ENCODE measurements at regions not wholly inside any gene's neighbourhood (a gene's known extent, or its start where the extent isn't known, plus 50 kb on each side); places are given as distances from the start of the nearest gene placed in this dataset.

- Histone ChIP-seq H3K4me1 (ENCODE audit: insufficient read depth) (no peaks in the 10 kb centered on the region), H3K27ac (peak overlapping the region; percentile 71), H3K79me2 (no peaks in the 10 kb centered on the region), H2AFZ (no peak overlapping the region), H3K4me3 (no peak overlapping the region), H3K27me3 (no peaks in the 10 kb centered on the region), H4K20me1 (ENCODE audit: insufficient read depth, poor library complexity, severe bottlenecking) (no peaks in the 10 kb centered on the region), H3K9me3 (ENCODE audit: low read depth) (no peaks in the 10 kb centered on the region), H3K4me2 (no peak overlapping the region), H3K36me3 (replicated peaks; ENCODE audit: insufficient read depth, low read depth) (no peaks in the 10 kb centered on the region), H3K9me2 (replicated peaks; ENCODE audit: insufficient read depth) (no peaks in the 10 kb centered on the region)
- TF ChIP-seq EZH2 (IDR thresholded peaks at IDR 0.05; ENCODE audit: borderline replicate concordance) (no peak), CTCF (IDR thresholded peaks at IDR 0.05; ENCODE audit: poor library complexity) (no peak), EZH2phosphoT487 (IDR thresholded peaks at IDR 0.05; ENCODE audit: low read depth, severe bottlenecking, unreplicated experiment) (no peak)
- WGBS (ENCODE audit: low lambda C conversion rate, missing lambda C conversion rate): 52% methylated on average over 6 of the region's 6 CpGs
- peak; percentile 50 for DNase-seq (ENCODE audit: low spot score)
These were observed 81.9 kb downstream of the DYNAP start for GRCh38 chr18:54672846-54673475.

- TF ChIP-seq EZH2 (IDR thresholded peaks at IDR 0.05; ENCODE audit: borderline replicate concordance) (no peak), CTCF (IDR thresholded peaks at IDR 0.05; ENCODE audit: poor library complexity) (no peak), EZH2phosphoT487 (IDR thresholded peaks at IDR 0.05; ENCODE audit: low read depth, severe bottlenecking, unreplicated experiment) (no peak)
- WGBS (ENCODE audit: low lambda C conversion rate, missing lambda C conversion rate): 95% methylated on average over 2 of the region's 2 CpGs
- H3K9me2 ChIP-seq (replicated peaks; ENCODE audit: insufficient read depth): no peaks in the 10 kb centered on the region
- H3K27ac ChIP-seq: no peak overlapping the region
- H4K20me1 ChIP-seq (ENCODE audit: insufficient read depth, poor library complexity, severe bottlenecking): no peaks in the 10 kb centered on the region
- H3K36me3 ChIP-seq (replicated peaks; ENCODE audit: insufficient read depth, low read depth): no peaks in the 10 kb centered on the region
- H3K4me1 ChIP-seq (ENCODE audit: insufficient read depth): no peaks in the 10 kb centered on the region
- H2AFZ ChIP-seq: no peak overlapping the region
- H3K79me2 ChIP-seq: no peaks in the 10 kb centered on the region
- no peaks in the 10 kb centered on the region for H3K27me3 ChIP-seq
- DNase-seq (ENCODE audit: low spot score): no peak
- no peaks in the 10 kb centered on the region for H3K9me3 ChIP-seq (ENCODE audit: low read depth)
- no peak overlapping the region for H3K4me2 ChIP-seq
- H3K4me3 ChIP-seq: no peak overlapping the region
These were observed 82.9 kb downstream of the DYNAP start for GRCh38 chr18:54673936-54674335.

GRCh38 chr18:54675076-54675475 is 84.0 kb downstream of the DYNAP start:
- TF ChIP-seq EZH2 (IDR thresholded peaks at IDR 0.05; ENCODE audit: borderline replicate concordance) (no peak), CTCF (IDR thresholded peaks at IDR 0.05; ENCODE audit: poor library complexity) (no peak), EZH2phosphoT487 (IDR thresholded peaks at IDR 0.05; ENCODE audit: low read depth, severe bottlenecking, unreplicated experiment) (no peak)
- Histone ChIP-seq H3K4me2 (no peak overlapping the region), H3K9me2 (replicated peaks; ENCODE audit: insufficient read depth) (no peaks in the 10 kb centered on the region), H3K4me3 (no peak overlapping the region), H3K4me1 (ENCODE audit: insufficient read depth) (no peaks in the 10 kb centered on the region), H2AFZ (no peak overlapping the region), H3K79me2 (no peaks in the 10 kb centered on the region), H3K9me3 (ENCODE audit: low read depth) (no peaks in the 10 kb centered on the region), H3K36me3 (replicated peaks; ENCODE audit: insufficient read depth, low read depth) (no peaks in the 10 kb centered on the region), H4K20me1 (ENCODE audit: insufficient read depth, poor library complexity, severe bottlenecking) (no peaks in the 10 kb centered on the region), H3K27ac (no peak overlapping the region), H3K27me3 (no peaks in the 10 kb centered on the region)
- WGBS (ENCODE audit: low lambda C conversion rate, missing lambda C conversion rate): 48% methylated on average over 1 of the region's 1 CpG
- no peak for DNase-seq (ENCODE audit: low spot score)

Data from hepatocyte (in vitro differentiated cells).